CD4-positive, alpha-beta T cell treated with Interleukin-15 for 1 hour (primary cell): ENCODE measurements at regions not wholly inside any gene's neighbourhood (a gene's known extent, or its start where the extent isn't known, plus 50 kb on each side); places are given as distances from the start of the nearest gene placed in this dataset.

Source experiments
- DNase-seq: peaks from one replicate; pipeline ENCODE4 v3.0.0-alpha.2; 2020

- DNase-seq: no peak
Measured at GRCh38 chr15:94770199-94770598, 538.8 kb downstream of the MCTP2 start.

DNA sequence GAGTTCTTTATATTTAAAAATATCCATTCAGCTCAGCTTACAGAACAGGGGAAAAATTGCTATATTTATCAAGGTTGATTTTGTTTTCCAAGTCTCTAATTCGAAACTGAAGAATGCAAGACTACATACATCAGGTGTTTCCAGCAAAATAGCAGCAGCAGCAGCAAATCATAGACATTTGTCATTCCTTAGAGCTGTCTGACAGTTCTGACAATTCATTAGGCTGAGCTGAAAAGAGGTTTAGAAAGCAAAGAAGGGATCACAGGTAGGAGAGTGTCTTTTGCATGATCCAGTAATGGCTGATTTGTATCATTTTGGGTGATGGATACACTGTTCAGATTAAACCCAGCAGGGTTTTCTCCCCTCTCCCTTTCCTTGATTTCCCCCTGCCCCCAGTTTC lies 545.7 kb downstream of the MCTP2 start:
- DNase-seq: no peak

GRCh38 chr15:94778840-94779239 lies 547.5 kb downstream of the MCTP2 start:
- DNase-seq: no peak

- DNase-seq: no peak
Measured at GRCh38 chr15:94780166-94780565, 548.8 kb downstream of the MCTP2 start.

- DNase-seq: no peak
Measured at GRCh38 chr15:94785091-94785490, 553.7 kb downstream of the MCTP2 start.

- DNase-seq: no peak
Measured at GRCh38 chr15:94791008-94791407, 559.6 kb downstream of the MCTP2 start.

DNA sequence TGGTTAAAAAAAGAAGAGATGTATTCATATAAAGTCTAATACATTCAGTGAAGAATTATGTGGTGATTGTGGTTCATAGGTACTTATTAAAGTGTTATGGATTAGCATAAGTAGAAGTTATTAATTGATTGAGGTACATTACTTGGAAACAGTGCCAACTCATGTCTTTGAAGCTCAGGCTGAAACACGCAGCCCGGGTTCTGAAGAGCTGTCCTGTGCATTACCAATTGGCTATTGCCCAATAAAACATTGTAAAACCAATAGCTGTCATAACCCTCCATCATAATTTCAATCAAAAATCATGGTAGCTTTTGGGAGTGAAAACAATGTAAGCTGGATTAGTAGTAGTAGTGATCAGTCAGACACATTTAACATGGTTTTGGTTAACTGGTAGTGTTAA lies 560.1 kb downstream of the MCTP2 start:
- no peak for DNase-seq

GRCh38 chr15:94792196-94792595 lies 560.8 kb downstream of the MCTP2 start:
- no peak for DNase-seq

DNA sequence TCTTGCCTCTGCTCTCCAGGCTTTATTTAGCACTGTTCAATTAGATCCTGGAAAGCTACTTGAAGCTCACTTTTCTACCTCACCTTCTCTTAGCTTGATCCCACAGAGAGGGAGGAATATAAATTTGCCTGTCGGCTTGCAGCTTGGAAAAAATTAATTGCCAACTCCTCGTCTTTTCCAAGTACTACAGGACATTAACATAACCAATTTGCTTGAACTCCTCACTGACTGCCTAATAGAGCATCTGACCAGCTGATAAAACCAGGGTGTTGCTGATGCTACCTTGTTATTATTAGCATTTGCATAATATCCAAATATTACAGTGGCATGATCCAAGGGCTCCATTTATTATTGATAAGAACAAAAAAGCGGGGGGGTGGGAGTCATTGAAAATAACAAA lies 561.8 kb downstream of the MCTP2 start:
- DNase-seq: no peak

GRCh38 chr15:94793641-94794040 lies 562.3 kb downstream of the MCTP2 start:
- no peak for DNase-seq

DNA sequence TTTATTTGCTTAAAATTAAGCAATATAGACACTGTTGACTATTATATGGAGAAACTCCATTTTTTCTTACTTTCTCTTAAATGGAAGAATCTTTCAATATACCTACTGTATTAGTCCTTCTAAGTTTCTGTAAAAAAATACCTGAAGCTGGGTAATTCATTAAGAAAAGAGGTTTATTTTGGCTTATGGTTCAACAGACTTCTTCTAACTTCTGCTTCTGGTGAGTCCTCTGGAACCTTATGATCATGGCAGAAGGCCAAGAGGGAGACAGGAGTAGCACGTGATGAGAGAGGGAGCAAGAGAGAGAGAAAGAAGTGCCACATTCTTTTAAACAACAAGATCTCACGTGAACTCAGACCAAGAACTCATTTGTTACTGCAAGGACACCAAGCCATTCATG lies 573.3 kb downstream of the MCTP2 start:
- DNase-seq: no peak

GRCh38 chr15:94815110-94815731 lies 583.9 kb downstream of the MCTP2 start:
- DNase-seq: no peak

GRCh38 chr15:94815914-94816313 lies 584.6 kb downstream of the MCTP2 start:
- DNase-seq: no peak

DNA sequence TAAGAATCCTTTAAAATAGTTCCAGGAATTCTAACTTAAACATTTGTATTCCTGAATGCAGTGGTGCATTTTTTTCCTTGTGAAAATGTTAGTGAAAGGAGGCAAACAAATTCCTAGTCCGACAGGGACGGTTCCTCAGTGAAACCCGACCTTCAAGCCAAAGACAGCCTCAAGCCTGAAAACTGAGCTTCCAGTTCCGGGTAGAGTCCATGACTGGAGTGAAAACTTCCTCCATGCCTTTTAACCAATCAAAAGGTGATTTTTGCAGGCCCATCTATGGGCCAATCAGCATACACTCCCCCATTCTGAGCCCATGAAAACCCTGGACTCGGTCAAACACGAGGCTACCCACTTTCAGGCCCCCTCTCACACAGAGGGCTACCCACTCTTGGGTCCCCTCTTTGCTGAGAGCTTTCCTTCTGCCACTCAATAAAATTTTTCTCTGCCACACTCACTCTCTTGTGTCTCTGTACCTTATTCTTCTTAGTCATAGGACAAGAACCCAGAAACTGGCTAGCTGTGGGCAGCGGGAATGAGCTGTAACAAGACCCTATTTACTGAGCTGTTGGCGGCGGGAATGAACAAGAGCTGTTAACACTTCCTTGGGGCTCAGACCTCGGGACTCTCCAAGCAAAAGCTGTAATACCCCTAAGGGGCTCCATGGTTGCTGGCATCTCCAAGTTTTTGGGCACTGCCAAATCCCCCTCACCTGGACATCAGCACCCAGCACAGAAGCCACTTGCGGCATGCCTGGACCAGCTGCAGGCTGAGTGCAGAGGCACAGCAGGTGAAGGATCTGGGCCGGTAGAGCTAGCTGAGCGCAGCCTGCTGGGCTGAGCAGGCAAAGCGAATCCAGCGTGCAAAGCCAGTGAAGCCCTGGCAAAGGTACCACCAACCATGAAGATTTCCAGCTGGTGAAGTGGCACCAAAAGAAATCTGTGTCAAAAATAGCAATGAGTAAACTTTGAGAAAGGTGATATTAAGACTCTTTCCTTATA lies 598.8 kb downstream of the MCTP2 start:
- DNase-seq: no peak

GRCh38 chr15:94834000-94834399 lies 602.6 kb downstream of the MCTP2 start:
- no peak for DNase-seq

GRCh38 chr15:94834494-94834893 lies 603.1 kb downstream of the MCTP2 start:
- DNase-seq: no peak

- no peak for DNase-seq
Measured at GRCh38 chr15:94838281-94838680, 606.9 kb downstream of the MCTP2 start.

GRCh38 chr15:94840794-94841783 lies 609.7 kb downstream of the MCTP2 start:
- DNase-seq: no peak

DNA sequence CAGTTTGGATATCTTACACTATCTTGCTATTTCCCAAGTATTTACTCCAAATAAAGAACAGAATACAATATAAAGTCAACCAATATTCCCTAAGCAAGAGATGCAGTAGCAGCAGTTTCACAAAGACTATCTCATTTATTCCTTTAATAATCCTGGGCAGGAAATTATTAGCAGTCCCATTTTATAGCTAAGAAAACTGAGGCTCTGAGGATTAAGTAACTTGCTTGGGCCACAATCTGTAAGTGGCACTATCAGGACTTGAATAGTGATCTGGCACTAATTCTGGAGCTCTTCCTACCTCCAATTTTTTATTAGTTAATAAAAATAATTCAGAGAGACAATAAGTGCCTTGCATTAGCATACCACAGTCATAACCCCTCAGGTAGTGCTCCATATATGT lies 611.7 kb downstream of the MCTP2 start:
- DNase-seq: no peak

DNA sequence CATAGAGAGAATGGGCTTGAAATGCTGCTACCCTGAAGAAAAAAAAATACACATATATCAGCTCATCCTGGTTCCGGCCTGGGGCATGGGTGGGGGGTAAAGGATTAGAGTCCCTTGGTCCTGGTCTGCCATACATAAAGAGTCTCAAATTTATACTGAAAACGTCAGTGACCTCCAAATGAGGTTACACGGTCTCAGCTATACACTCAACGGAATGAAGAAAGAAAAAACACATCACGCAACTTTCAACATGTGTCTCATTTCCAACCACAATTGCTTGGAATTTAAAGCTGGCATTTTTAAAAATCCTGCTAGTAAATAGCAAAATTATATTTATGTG lies 612.8 kb downstream of the MCTP2 start:
- no peak for DNase-seq

- DNase-seq: no peak
Measured at GRCh38 chr15:94844538-94845389, 613.4 kb downstream of the MCTP2 start.

DNA sequence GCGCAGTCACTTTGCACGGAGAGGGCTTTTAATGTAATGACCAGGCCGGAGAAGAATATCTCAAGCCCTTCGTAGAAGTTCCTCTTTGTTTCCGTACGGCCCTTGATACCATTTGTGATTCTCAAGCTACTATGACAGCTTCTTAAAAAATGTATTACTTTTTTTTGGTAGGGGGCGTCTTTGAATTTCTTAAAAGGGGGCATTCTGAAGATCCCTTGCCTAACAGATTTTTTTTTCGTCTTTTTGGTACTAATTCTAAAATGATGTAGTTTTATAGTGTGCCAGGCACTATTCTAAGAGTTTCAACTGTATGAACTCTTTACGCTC lies 614.0 kb downstream of the MCTP2 start:
- DNase-seq: no peak
